A549 (cell line): ENCODE measurements at regions not wholly inside any gene's neighbourhood (a gene's known extent, or its start where the extent isn't known, plus 50 kb on each side); places are given as distances from the start of the nearest gene placed in this dataset.

Source experiments
- ATAC-seq, 2 experiments: fragments of 200-7000 bp in 1 of 2; fragments of >200 bp in 1 of 2; cut with Nextera tagmentation in 1 of 2; cut with Tn5 transposase in 1 of 2; 3 replicates each; pipeline versions ENCODE4 v1.8.0 to v1.9.1; 2018 to 2020; ENCODE audit warnings: mild to moderate bottlenecking in 1 of 2, moderate library complexity in 1 of 2
- CTCF ChIA-PET: fragments of 300-600 bp; sonication (Branson Sonifier 250); formaldehyde crosslinking; extraction: SDS; loops from one replicate; lab custom pipeline; 2021; ENCODE audit warnings: antibody characterized with exemption, inconsistent platforms; lab: Yijun Ruan, JAX
- POLR2A ChIA-PET: fragments of 350-600 bp; formaldehyde crosslinking; extraction: SDS; loops from one replicate; lab custom pipeline; 2021; ENCODE audit warnings: antibody characterized with exemption, inconsistent platforms; lab: Yijun Ruan, JAX
- DNase-seq, 2 experiments: peaks; one replicate each; pipeline versions ENCODE4 v3.0.0 to v3.0.0-alpha.2; 2011 to 2016; ENCODE audit warnings: low read depth in 1 of 2, low spot score in 1 of 2
- FAIRE-seq: peaks from 2 replicates; lab custom pipeline; 2011; peaks lifted over from hg19 to GRCh38; lab: Jason Lieb, UNC
- H3K27ac ChIP-seq, 2 experiments: fragments of >200 bp; sonication (Bioruptor Twin); formaldehyde crosslinking; 3 replicates each; pipeline ENCODE4 v1.5.1; 2016 to 2017
- H3K4me1 ChIP-seq: fragments of >200 bp; sonication (Bioruptor Twin); formaldehyde crosslinking; 3 replicates; pipeline ENCODE4 v1.6.1; 2016
- H3K4me2 ChIP-seq: fragments of >200 bp; sonication (Bioruptor Twin); formaldehyde crosslinking; 3 replicates; pipeline ENCODE4 v1.6.1; 2016
- H3K4me3 ChIP-seq: fragments of >200 bp; sonication (Bioruptor Twin); formaldehyde crosslinking; 3 replicates; pipeline ENCODE4 v1.5.1; 2016
- H3K9me3 ChIP-seq: fragments of >200 bp; sonication (Bioruptor Twin); formaldehyde crosslinking; 3 replicates; pipeline ENCODE4 v1.6.1; 2016
- BHLHE40 ChIP-seq: IDR thresholded peaks from 2 replicates; pipeline ENCODE4 v1.6.1; 2012; ENCODE audit warnings: low read depth, low read length, inconsistent platforms
- CBX8 ChIP-seq: fragments of 200-600 bp; sonication (generic); IDR thresholded peaks from 2 replicates; pipeline ENCODE4 v1.6.1; 2016
- CEBPB ChIP-seq, 2 experiments: fragments of >200 bp in 1 of 2; sonication (Bioruptor Twin) in 1 of 2; formaldehyde crosslinking in 1 of 2; IDR thresholded peaks; 2 replicates each; pipeline ENCODE4 v1.6.1; 2012 to 2016
- CHD2 ChIP-seq: fragments of 150-350 bp; IDR thresholded peaks from 2 replicates; pipeline ENCODE4 v1.6.1; 2014; ENCODE audit warnings: low read length; ENCODE audit not compliant: partially characterized antibody
- CHD4 ChIP-seq: fragments of 200-600 bp; sonication (generic); IDR thresholded peaks from 2 replicates; pipeline ENCODE4 v1.6.1; 2016; ENCODE audit warnings: antibody characterized with exemption, mild to moderate bottlenecking, borderline replicate concordance
- E2F6 ChIP-seq: IDR thresholded peaks from 2 replicates; pipeline ENCODE4 v1.6.1; 2012; ENCODE audit warnings: low read depth, borderline replicate concordance
- EHF ChIP-seq: fragments of 250-450 bp; sonication (Bioruptor Pico); IDR thresholded peaks from 2 replicates; pipeline ENCODE4 v1.5.0; 2020; ENCODE audit warnings: mild to moderate bottlenecking
- ELK1 ChIP-seq: fragments of 150-350 bp; IDR thresholded peaks from 2 replicates; pipeline ENCODE4 v1.6.1; 2014; ENCODE audit warnings: low read depth, mild to moderate bottlenecking, low read length
- ESRRA ChIP-seq: fragments of 150-350 bp; IDR thresholded peaks from 2 replicates; pipeline ENCODE4 v1.6.1; 2014; ENCODE audit warnings: mild to moderate bottlenecking, low read length, borderline replicate concordance
- GATA3 ChIP-seq: IDR thresholded peaks from 2 replicates; pipeline ENCODE4 v1.6.1; 2012; ENCODE audit warnings: borderline replicate concordance
- HES2 ChIP-seq: fragments of >200 bp; sonication (Bioruptor Twin); formaldehyde crosslinking; IDR thresholded peaks from 2 replicates; pipeline ENCODE4 v1.6.1; 2016
- JUN ChIP-seq, 2 experiments: fragments of >200 bp; sonication (Bioruptor Twin); formaldehyde crosslinking; IDR thresholded peaks; 2 replicates in 1 of 2; 3 replicates in 1 of 2; pipeline ENCODE4 v1.6.1; 2016 to 2017
- JUNB ChIP-seq: fragments of >200 bp; sonication (Bioruptor Twin); formaldehyde crosslinking; IDR thresholded peaks from 2 replicates; pipeline ENCODE4 v1.6.1; 2016
- KDM1A ChIP-seq: fragments of 200-600 bp; sonication (generic); IDR thresholded peaks from 2 replicates; pipeline ENCODE4 v1.6.1; 2016; ENCODE audit warnings: low read depth, mild to moderate bottlenecking
- MAFK ChIP-seq: fragments of 450-650 bp; IDR thresholded peaks from 2 replicates; pipeline ENCODE4 v1.6.1; 2014; ENCODE audit not compliant: partially characterized antibody
- NPAS2 ChIP-seq: fragments of 250-450 bp; sonication (Bioruptor Pico); IDR thresholded peaks from 2 replicates; pipeline ENCODE4 v1.8.0; 2022; ENCODE audit warnings: mild to moderate bottlenecking, moderate library complexity, borderline replicate concordance
- NR3C1 ChIP-seq: fragments of >200 bp; sonication (Bioruptor Twin); formaldehyde crosslinking; IDR thresholded peaks from 3 replicates; pipeline ENCODE4 v1.6.1; 2017
- PHF8 ChIP-seq: fragments of 200-600 bp; sonication (generic); IDR thresholded peaks from 2 replicates; pipeline ENCODE4 v1.6.1; 2016; ENCODE audit warnings: low read depth, mild to moderate bottlenecking, antibody characterized with exemption, moderate library complexity, borderline replicate concordance
- RAD21 ChIP-seq, 2 experiments: fragments of >200 bp in 1 of 2; sonication (Bioruptor Twin) in 1 of 2; formaldehyde crosslinking in 1 of 2; IDR thresholded peaks in 1 of 2; conservative IDR thresholded peaks in 1 of 2; 2 replicates in 1 of 2; 3 replicates in 1 of 2; pipeline ENCODE4 v1.6.1; 2012 to 2018; ENCODE audit warnings: inconsistent platforms in 1 of 2
- RARB ChIP-seq: fragments of 250-450 bp; sonication (Bioruptor Pico); IDR thresholded peaks from 2 replicates; pipeline ENCODE4 v1.8.0; 2021; ENCODE audit warnings: mild to moderate bottlenecking, moderate library complexity
- REST ChIP-seq: fragments of 200-600 bp; sonication (generic); IDR thresholded peaks from 2 replicates; pipeline ENCODE4 v1.6.1; 2016; ENCODE audit warnings: antibody characterized with exemption, mild to moderate bottlenecking, moderate library complexity
- SREBF2 ChIP-seq: fragments of 450-650 bp; IDR thresholded peaks from 2 replicates; pipeline ENCODE4 v1.6.1; 2014; ENCODE audit warnings: mild to moderate bottlenecking, moderate library complexity
- TFCP2L1 ChIP-seq: fragments of 250-450 bp; sonication (Bioruptor Pico); IDR thresholded peaks from 2 replicates; pipeline ENCODE4 v1.5.0; 2021; ENCODE audit warnings: mild to moderate bottlenecking
- ZC3H11A ChIP-seq: fragments of 450-650 bp; IDR thresholded peaks from 2 replicates; pipeline ENCODE4 v1.6.1; 2014; ENCODE audit warnings: antibody characterized with exemption, mild to moderate bottlenecking
- ZFP36 ChIP-seq: fragments of 450-650 bp; IDR thresholded peaks from 2 replicates; pipeline ENCODE4 v1.6.1; 2014; ENCODE audit warnings: borderline replicate concordance; ENCODE audit not compliant: partially characterized antibody
- whole genome bisulfite sequencing: methylation state at CpG from one replicate; pipeline ENCODE4 v1.1.6; 2017; ENCODE audit errors: missing lambda C conversion rate; 5-methylcytosine and 5-hydroxymethylcytosine counted together
- TF ChIP-seq, protein P1 (sequence below): fragments of 250-450 bp; sonication (Bioruptor Pico); IDR thresholded peaks from 2 replicates; pipeline ENCODE4 v1.5.0; 2021; ENCODE audit warnings: mild to moderate bottlenecking, moderate library complexity, borderline replicate concordance
- TF ChIP-seq, protein P2 (sequence below): fragments of 250-450 bp; sonication (Bioruptor Pico); IDR thresholded peaks from 2 replicates; pipeline ENCODE4 v1.5.0; 2020; ENCODE audit warnings: low read depth, mild to moderate bottlenecking, moderate library complexity
- TF ChIP-seq, protein P3 (sequence below): IDR thresholded peaks from 2 replicates; pipeline ENCODE4 v1.6.1; 2012

GRCh38 chr2:128777196-128778035 lies 458.7 kb upstream of the HS6ST1 start:
- CTCF ChIA-PET: interaction anchor here (0.9 kb wide), 1 partner anchor 41 kb away, joined by 3 read pairs; no protein-coding TSS in a partner anchor
- no peak overlapping the region for H3K4me2 ChIP-seq
- no peaks in the 10 kb centered on the region for H3K4me1 ChIP-seq
- H3K4me3 ChIP-seq: no peak overlapping the region
- H3K9me3 ChIP-seq: no peaks in the 10 kb centered on the region
- TF ChIP-seq SREBF2 (no peak), GATA3 (no peak), MAFK (no peak), NPAS2 (no peak), EHF (CRISPR knock-in tag) (no peak), PHF8 (no peak), BHLHE40 (no peak), HES2 (no peak), ESRRA (no peak), JUN (IDR thresholded peaks at IDR 0.05) (no peak), ZC3H11A (no peak), NR3C1 (no peak), CHD2 (no peak), RARB (CRISPR knock-in tag) (no peak), REST (no peak), ZFP36 (no peak), JUNB (no peak), CHD4 (no peak)
- TF ChIP-seq, protein P1, sequence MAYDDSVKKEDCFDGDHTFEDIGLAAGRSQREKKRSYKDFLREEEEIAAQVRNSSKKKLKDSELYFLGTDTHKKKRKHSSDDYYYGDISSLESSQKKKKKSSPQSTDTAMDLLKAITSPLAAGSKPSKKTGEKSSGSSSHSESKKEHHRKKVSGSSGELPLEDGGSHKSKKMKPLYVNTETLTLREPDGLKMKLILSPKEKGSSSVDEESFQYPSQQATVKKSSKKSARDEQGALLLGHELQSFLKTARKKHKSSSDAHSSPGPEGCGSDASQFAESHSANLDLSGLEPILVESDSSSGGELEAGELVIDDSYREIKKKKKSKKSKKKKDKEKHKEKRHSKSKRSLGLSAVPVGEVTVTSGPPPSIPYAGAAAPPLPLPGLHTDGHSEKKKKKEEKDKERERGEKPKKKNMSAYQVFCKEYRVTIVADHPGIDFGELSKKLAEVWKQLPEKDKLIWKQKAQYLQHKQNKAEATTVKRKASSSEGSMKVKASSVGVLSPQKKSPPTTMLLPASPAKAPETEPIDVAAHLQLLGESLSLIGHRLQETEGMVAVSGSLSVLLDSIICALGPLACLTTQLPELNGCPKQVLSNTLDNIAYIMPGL: no peak
- TF ChIP-seq, all 56 proteins: peak for 0
- ATAC-seq: no peak
- no peak for FAIRE-seq
- no peak overlapping the region for H3K27ac ChIP-seq
- WGBS: 35% methylated on average over 18 of the region's 20 CpGs
- POLR2A ChIA-PET: no interaction called here
- no peak for DNase-seq

GRCh38 chr2:128778843-128779242 lies 460.2 kb upstream of the HS6ST1 start:
- FAIRE-seq (no peak), DNase-seq (no peak), ATAC-seq (no peak)
- POLR2A ChIA-PET: no interaction called here
- Histone ChIP-seq H3K4me1 (no peaks in the 10 kb centered on the region), H3K27ac (no peak overlapping the region), H3K9me3 (no peaks in the 10 kb centered on the region), H3K4me3 (no peak overlapping the region), H3K4me2 (no peak overlapping the region)
- CTCF ChIA-PET: no interaction called here
- 19% methylated on average over 2 of the region's 2 CpGs for WGBS
- TF ChIP-seq CBX8: no peak
- no peak for TF ChIP-seq GATA3
- no peak for TF ChIP-seq CHD2
- TF ChIP-seq, protein P2, sequence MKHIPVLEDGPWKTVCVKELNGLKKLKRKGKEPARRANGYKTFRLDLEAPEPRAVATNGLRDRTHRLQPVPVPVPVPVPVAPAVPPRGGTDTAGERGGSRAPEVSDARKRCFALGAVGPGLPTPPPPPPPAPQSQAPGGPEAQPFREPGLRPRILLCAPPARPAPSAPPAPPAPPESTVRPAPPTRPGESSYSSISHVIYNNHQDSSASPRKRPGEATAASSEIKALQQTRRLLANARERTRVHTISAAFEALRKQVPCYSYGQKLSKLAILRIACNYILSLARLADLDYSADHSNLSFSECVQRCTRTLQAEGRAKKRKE (CRISPR knock-in tag): no peak
- no peak for TF ChIP-seq JUNB
- TF ChIP-seq TFCP2L1 (CRISPR knock-in tag): no peak
- TF ChIP-seq KDM1A: no peak
- no peak for TF ChIP-seq RAD21 (conservative IDR thresholded peaks at IDR 0.05 in 1 of 2, IDR thresholded peaks at IDR 0.05 in 1 of 2)
- TF ChIP-seq ELK1: no peak
- TF ChIP-seq, protein P3, sequence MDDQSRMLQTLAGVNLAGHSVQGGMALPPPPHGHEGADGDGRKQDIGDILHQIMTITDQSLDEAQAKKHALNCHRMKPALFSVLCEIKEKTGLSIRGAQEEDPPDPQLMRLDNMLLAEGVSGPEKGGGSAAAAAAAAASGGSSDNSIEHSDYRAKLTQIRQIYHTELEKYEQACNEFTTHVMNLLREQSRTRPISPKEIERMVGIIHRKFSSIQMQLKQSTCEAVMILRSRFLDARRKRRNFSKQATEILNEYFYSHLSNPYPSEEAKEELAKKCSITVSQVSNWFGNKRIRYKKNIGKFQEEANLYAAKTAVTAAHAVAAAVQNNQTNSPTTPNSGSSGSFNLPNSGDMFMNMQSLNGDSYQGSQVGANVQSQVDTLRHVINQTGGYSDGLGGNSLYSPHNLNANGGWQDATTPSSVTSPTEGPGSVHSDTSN: no peak
- no peak for TF ChIP-seq EHF (CRISPR knock-in tag)
- no peak for TF ChIP-seq CEBPB (IDR thresholded peaks at IDR 0.05)
- TF ChIP-seq E2F6: no peak
